ENCODE measurements at regions not wholly inside any gene's neighbourhood (a gene's known extent, or its start where the extent isn't known, plus 50 kb on each side); places are given as distances from the start of the nearest gene placed in this dataset.

GRCh38 chr9:34830068-34830467 is 120.1 kb upstream of the CCL21 start:
- no peak for ATAC-seq
- TF ChIP-seq ESRRG (CRISPR knock-in tag; IDR thresholded peaks at IDR 0.05) (no peak), TOX (CRISPR knock-in tag; IDR thresholded peaks at IDR 0.05; ENCODE audit: borderline replicate concordance) (no peak), ARNTL (CRISPR knock-in tag; IDR thresholded peaks at IDR 0.05; ENCODE audit: borderline replicate concordance, low read depth) (no peak), OSR1 (CRISPR knock-in tag; IDR thresholded peaks at IDR 0.05) (no peak), CREB5 (CRISPR knock-in tag; IDR thresholded peaks at IDR 0.05; ENCODE audit: low read depth) (no peak), GLIS3 (CRISPR knock-in tag; IDR thresholded peaks at IDR 0.05) (no peak), ZNF565 (CRISPR knock-in tag; conservative IDR thresholded peaks at IDR 0.05; ENCODE audit: low read depth) (no peak), TSHZ2 (CRISPR knock-in tag; IDR thresholded peaks at IDR 0.05) (no peak)

GRCh38 chr9:34826999-34827538 is 117.1 kb upstream of the CCL21 start:
- TF ChIP-seq ZFP3 (CRISPR knock-in tag; IDR thresholded peaks at IDR 0.05) (no peak), ZNF8 (CRISPR knock-in tag; IDR thresholded peaks at IDR 0.05) (no peak), ZNF565 (CRISPR knock-in tag; conservative IDR thresholded peaks at IDR 0.05; ENCODE audit: low read depth) (no peak), GLIS3 (CRISPR knock-in tag; IDR thresholded peaks at IDR 0.05) (no peak), ISL1 (CRISPR knock-in tag; IDR thresholded peaks at IDR 0.05) (no peak), SNAI2 (CRISPR knock-in tag; IDR thresholded peaks at IDR 0.05) (no peak), ZFP30 (CRISPR knock-in tag; IDR thresholded peaks at IDR 0.05) (no peak), TCF4 (CRISPR knock-in tag; IDR thresholded peaks at IDR 0.05; ENCODE audit: borderline replicate concordance) (no peak), CSRNP3 (CRISPR knock-in tag; IDR thresholded peaks at IDR 0.05) (no peak), CSDC2 (CRISPR knock-in tag; IDR thresholded peaks at IDR 0.05) (no peak), POU6F1 (CRISPR knock-in tag; IDR thresholded peaks at IDR 0.05; ENCODE audit: borderline replicate concordance, low read depth) (no peak), TSHZ2 (CRISPR knock-in tag; IDR thresholded peaks at IDR 0.05) (no peak), ARNTL (CRISPR knock-in tag; IDR thresholded peaks at IDR 0.05; ENCODE audit: borderline replicate concordance, low read depth) (no peak)
- ATAC-seq = no peak

GRCh38 chr9:34825775-34826174 is 115.8 kb upstream of the CCL21 start:
- ATAC-seq = no peak

More at GRCh38 chr9:34825775-34826174, 115.8 kb upstream of the CCL21 start:
- TF ChIP-seq TSHZ2 (CRISPR knock-in tag; IDR thresholded peaks at IDR 0.05) = no peak
- TF ChIP-seq ZFP30 (CRISPR knock-in tag; IDR thresholded peaks at IDR 0.05) = no peak
